Fibroblast of villous mesenchyme (primary cell): ENCODE measurements at regions not wholly inside any gene's neighbourhood (a gene's known extent, or its start where the extent isn't known, plus 50 kb on each side); places are given as distances from the start of the nearest gene placed in this dataset.
"Not testable (repeated sequence)": the region's sequence is repeated elsewhere in the genome, so short reads cannot be mapped to it uniquely, and the experiment has no call there.

ENCODE experiments used
- DNase-seq: peaks from one replicate; pipeline ENCODE4 v3.0.0-alpha.2; 2010; ENCODE audit warnings: low read depth
- H3K4me3 ChIP-seq: 2 replicates; pipeline ENCODE4 v1.5.1; 2011; ENCODE audit warnings: low read depth, mild to moderate bottlenecking, low read length

DNA sequence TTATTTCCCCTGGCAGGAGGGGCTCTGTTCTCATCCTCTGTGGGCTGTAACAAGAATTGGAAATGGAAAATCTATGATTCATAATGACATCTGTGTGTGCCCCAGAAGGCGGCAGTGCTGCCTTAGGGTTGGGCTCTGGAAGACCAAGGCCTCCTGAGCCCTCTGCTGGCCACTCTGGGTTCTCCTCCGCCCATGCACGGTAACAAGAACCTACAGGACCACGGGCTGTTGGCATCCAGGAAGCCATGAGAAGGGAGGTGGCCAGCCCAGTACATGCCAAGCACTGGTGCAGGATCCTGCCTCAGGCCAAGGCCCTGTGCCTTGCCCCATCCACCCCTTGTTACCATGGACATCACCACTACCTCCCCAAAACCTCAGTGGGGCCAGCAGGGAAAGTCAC lies 454.2 kb downstream of the TP53TG3F start:
- DNase-seq, H3K4me3 ChIP-seq: not testable (repeated sequence)

DNA sequence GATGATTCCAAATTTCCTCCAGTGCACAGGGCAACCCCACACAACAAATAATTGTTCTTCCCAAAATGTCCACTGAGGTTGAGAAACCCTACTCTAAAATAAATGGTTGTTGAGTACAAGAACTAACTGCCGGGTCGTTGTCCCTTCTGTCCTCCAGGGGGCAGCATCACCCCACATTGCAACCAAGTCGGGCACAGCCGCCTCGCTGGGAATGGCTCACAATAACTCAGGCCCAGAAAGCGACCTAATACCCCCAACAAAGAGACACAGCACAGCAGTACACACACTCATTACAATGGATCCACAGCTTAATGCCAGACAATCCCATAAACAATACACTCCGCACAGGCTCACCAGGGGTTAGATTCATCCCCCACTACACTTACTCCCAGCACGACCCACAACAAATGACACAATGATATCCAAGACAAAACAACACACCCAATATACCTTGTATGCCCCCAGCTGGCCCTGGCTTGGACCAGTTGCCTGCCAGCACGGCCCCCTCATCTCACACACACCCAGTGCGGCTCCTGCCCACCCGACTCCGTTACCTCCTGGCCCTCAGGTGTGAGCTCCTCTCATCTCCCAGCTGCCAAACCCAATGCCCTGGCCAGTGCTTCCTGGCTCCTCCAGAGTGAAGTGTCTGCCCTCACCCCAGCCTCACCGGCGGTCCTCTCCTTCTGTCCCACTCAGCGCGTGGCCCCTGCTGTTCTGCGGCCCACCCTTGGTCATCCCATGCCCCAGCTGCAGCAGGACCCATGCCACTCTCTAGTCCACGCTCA lies 461.5 kb downstream of the TP53TG3F start:
- DNase-seq, H3K4me3 ChIP-seq: not testable (repeated sequence)

DNA sequence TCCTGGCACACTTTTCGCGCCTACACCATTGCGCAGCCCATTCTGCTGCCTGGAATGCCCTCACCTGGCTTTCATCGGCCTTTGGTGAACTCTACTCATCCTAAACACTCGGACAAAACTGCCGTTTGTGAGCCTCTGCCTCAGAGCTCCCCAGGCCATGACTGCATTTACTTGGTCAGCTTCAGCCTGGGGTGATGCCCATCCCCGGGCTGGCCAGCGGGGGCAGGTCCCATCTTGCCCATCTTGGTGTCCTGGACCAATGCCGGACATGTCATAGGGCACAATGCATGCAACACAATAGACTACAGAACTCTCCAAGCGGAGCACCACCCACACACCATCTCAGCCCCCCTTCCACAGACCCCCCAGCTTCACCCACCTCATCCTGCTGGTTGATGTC lies 463.5 kb downstream of the TP53TG3F start:
- DNase-seq, H3K4me3 ChIP-seq: not testable (repeated sequence)

DNA sequence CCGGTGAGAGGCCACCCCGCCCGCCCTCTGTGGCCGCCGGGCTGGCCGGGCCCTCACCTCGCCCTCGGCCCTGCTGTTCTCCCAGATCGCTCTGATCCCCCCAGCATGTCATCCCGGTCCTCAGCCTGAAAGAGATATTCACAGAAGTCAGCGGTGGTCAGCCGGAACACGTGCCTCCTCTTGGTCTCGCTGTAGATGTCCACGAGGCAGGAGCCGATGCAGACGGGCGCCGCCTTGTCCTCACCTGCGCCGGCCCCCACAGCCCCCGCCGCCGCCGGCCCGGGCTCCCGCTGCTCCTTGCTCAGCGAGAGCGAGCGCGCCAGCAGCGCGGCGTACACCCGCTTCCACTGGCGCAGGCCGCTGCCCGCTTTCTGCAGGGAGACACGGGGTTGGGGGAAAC lies 468.6 kb downstream of the TP53TG3F start:
- H3K4me3 ChIP-seq, DNase-seq: not testable (repeated sequence)

DNA sequence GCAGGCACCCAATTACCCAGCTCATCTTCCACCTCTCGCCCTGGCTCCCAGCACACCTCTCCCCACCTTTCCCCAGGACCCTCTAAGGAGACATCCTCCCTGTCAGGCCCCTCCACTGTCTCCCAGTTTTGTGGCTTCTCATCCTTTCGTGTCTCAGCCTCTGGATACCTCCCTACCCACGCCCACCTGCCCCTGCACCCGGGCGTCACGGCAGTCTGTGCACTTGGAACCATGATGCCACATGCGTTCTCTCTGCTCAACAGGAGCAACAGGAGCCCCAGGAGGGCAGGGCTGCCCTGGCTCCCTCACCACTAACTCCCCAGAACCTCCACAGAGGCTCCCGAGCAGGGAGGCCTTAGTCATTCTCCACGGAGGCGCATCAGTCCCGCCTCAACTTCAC lies 472.8 kb downstream of the TP53TG3F start:
- H3K4me3 ChIP-seq, result not testable (repeated sequence)

DNA sequence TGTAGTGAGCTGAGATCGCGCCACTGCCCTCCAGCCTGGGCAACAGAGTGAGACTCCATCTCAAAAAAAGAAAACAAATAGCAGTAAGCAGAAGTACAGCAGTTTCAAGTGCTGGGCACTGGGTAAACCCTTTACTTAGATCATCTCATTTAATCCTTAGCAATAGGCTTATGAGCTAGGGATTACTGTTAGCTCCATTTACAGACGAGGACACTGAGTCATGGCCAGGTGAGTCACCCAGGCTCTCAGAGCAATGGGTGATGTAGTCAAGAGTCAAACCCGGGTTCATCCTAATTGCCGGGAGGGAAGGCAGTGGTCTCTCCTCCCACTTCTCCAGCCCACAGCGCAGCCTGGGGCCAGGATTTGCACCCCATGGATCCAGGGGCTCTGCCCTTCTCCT lies 473.6 kb downstream of the TP53TG3F start:
- H3K4me3 ChIP-seq, DNase-seq: not testable (repeated sequence)

More for the DNA sequence above, 472.8 kb downstream of the TP53TG3F start:
- DNase-seq, result not testable (repeated sequence)

DNA sequence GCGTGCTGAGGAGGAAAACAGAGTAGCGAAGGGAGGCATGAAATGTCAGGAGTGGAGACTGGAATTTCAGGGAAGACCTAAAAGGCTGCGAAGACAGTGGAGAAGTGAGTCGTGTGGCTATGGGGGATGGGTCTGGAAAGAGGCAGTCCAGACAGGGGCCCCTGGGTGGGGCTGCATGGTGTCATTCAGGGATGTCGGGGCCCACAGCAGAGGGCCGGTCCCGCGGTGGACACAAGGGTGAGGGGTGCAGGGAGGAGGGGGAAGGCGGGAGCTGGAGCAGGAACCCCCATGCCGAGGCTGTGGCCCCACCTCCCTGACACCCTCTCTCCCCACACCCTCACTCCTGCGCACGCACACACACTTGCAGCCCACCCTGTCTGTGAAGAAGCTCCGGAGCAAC lies 476.4 kb downstream of the TP53TG3F start:
- H3K4me3 ChIP-seq, DNase-seq: not testable (repeated sequence)

DNA sequence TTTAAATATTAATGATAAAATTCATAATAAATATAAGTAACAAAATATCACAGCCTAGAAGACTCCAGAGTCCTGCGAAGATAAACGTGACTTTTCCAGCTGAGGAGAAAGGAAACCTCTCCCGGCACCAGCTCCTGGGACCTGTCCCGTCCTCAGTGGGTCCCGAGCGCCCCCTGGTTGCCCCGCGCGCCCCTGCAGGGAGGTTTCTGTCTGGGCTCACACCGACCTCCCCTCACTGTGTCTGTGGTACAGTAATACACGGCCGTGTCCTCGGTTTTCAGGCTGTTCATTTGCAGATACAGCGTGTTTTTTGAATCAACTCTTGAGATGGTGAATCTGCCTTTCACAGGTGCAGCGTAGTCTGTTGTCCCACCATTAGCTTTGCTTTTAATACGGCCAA lies 478.7 kb downstream of the TP53TG3F start:
- DNase-seq, H3K4me3 ChIP-seq: not testable (repeated sequence)

DNA sequence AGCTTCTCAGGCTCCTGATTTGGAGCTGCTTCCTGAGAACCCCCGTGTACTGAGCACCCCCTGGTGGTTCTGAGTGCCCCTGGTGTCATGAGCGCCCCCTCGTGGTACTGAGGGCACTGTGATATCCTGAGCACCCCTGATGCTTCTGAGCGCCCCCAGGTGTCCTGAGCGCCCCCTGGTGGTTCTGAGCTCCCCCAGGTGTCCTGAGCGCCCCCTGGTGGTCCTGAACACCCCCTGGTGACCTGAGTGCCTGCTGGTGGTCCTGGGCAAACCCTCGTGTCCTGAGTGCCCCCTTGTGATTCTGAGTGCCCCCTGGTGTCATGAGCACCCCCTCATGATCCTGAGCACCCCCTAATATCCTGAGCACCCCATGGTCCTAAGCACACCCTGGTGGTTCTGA lies 502.1 kb downstream of the TP53TG3F start:
- H3K4me3 ChIP-seq, DNase-seq: not testable (repeated sequence)

DNA sequence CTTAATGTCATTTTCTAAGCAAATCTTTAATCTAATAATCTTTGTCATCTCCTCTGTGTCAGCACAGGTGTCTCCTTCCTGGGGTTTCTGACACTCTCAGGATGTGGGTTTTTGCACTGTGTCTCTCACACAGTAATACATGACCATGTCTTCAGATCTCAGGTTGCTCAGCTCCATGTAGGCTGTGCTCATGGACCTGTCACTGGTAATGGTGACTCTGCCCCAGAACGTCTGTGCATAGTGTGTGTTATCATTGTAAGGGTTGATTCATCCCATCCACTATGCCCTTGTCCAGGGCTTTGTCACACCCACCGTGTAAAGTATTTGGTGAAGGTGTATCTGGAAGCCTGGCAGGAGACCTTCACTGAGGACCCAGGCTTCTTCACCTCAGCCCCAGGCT lies 506.1 kb downstream of the TP53TG3F start:
- not testable (repeated sequence) for H3K4me3 ChIP-seq, DNase-seq

DNA sequence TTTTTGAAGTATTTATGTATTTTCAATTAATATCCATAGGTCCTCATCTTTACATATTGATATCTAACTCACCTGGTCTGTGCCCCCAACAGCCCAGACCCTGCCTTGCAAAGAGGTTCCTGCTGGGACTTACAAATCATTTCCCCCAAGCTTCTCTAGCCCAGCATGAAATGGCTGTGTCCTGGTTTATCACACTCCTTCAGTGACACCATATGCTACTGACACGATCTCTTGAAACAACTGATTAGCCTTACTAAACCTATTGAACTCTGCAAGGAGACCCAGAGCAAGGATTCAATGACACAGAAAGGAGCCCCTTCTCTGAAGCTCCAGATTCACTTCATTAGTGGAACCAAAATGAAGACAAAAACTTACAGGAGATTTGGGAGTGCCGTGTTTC lies 507.4 kb downstream of the TP53TG3F start:
- H3K4me3 ChIP-seq, DNase-seq: not testable (repeated sequence)

DNA sequence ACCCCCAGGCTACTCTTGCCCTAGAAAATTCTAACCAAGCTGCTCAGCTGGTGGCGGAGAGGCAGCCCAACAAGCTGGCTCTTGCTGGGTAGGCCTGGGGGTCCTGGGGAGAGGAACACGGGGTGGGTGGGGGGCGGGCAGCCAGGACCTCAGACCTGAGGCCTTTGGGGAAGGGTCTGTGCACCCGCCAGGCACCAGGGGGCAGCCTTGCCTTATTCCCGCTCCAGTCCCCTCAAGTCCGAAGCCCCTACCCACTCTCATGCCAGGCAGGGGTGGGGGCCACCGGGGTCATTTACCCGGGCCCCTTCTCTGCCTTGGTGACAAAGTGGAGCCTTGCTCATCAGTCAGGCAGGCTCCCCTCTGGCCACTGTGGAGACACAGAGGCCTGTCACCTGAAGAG lies 515.1 kb downstream of the TP53TG3F start:
- DNase-seq, H3K4me3 ChIP-seq: not testable (repeated sequence)

DNA sequence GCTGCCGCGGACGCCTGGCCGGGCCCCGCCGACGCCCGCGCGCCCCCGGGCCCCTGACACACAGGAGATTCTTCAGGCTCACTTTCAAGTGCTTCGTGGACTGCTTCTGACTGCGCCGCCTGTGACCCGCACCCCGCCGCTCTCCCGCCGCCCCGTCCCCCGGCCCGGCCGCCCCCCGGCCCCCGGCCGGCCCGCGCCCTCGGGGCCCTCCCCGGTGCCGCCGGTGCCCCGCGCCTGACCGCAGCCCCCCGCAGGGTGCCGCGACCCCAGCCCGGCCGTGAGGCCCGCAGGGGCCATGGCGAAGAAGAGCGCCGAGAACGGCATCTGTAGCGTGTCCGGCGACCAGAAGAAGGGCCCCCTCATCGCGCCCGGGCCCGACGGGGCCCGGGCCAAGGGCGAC lies 516.3 kb downstream of the TP53TG3F start:
- H3K4me3 ChIP-seq, DNase-seq: not testable (repeated sequence)

DNA sequence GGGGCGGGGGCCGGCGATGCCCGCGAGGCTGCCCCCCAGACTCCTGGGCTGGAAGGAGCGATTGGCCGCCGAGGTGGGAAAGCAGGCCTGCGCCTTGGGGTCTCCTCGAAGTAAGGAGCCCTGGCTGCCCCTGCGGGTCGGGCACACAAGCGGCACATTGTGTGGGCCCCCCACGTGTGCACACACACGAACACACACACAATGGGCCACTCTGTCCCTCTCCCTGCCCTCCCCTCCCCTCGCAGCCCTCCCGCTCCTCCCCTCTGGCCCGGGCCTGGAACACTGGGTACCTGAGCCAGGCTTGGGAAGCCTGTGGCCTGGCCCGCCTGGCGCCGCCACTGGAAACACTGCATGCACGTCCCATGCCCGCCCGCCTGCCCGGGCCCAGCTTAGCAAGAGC lies 517.1 kb downstream of the TP53TG3F start:
- not testable (repeated sequence) for DNase-seq, H3K4me3 ChIP-seq

DNA sequence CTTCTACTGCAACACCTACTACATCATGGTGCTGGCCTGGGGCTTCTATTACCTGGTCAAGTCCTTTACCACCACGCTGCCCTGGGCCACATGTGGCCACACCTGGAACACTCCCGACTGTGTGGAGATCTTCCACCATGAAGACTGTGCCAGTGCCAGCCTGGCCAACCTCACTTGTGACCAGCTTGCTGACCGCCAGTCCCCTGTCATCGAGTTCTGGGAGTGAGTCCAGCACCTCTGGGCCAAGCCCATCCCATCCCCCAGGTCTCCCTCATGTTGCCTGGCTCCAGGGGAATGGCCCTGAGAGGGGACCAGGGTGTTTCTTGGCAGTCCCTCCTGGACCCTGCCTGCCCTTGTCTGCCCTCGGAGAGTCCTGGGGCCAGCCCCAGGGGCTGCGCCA lies 519.4 kb downstream of the TP53TG3F start:
- not testable (repeated sequence) for DNase-seq, H3K4me3 ChIP-seq

DNA sequence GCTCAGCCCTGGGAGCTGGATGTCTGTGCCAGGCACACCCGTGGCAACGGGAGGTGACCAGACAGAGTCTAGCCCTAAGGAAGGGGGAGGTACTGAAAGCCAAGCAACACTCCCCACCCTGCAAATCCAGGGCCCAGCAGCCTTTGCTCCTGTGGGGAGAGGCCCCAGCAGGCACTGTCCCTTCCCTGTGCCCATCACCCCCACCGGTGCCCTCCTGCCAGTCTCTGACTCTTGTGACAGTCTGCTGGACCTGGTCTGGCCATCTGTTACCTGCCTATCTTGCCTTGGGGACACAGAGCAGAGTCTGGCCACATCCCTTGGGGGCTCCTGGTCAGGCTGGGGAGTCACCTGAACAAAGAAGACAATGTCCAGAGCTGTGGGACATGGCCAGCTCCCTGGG lies 520.2 kb downstream of the TP53TG3F start:
- DNase-seq, H3K4me3 ChIP-seq: not testable (repeated sequence)

DNA sequence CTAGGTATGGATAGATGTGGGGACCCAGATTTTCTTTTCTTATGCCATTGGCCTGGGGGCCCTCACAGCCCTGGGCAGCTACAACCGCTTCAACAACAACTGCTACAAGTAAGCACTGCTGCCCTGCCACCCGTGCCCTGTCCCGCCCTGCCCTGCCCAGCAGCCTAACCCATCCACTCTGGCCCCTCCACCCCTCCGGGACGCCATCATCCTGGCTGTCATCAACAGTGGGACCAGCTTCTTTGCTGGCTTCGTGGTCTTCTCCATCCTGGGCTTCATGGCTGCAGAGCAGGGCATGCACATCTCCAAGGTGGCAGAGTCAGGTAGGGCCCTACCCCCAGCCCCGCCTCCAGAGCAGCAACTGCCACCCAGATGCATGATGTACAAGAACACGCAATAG lies 521.3 kb downstream of the TP53TG3F start:
- not testable (repeated sequence) for DNase-seq, H3K4me3 ChIP-seq

DNA sequence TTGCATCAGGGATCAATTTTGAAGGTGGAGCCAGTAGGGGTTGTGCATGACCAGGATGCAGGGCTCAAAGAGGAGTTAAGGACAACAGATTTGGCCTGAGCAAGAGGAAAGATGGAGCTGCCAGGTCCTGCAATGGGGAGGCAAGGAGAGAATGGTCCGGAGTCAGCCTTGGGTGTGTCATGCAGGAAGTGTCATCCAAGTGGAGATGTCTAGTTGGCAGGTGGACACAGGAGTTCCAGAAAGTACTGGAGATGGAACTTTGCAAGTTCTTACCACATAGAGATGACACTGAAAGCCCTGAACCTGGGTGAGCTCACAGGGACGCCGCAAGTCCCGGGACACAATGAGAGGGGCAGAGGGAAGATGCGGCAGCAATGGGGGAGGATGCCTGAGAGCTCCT lies 525.0 kb downstream of the TP53TG3F start:
- not testable (repeated sequence) for DNase-seq, H3K4me3 ChIP-seq

DNA sequence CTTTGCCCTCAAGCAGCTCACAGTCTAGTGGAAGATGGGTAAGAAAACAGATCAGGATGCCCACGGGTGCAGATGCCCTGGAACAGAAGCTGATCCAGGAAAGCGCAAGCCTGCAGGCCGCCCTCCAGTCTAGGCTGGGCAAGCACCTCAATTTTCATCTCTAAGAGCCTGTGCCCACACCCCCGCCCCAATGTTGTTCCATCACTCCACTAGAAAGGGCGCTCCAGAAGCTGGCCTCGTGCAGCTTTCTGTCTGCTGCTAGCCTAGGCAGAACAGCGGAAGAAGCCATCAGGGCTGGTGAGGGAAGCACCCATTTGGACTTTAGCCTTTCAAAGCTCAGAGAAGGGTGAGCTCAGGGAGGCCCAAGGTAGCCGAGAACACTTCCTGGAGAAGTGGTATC lies 527.1 kb downstream of the TP53TG3F start:
- not testable (repeated sequence) for DNase-seq, H3K4me3 ChIP-seq

DNA sequence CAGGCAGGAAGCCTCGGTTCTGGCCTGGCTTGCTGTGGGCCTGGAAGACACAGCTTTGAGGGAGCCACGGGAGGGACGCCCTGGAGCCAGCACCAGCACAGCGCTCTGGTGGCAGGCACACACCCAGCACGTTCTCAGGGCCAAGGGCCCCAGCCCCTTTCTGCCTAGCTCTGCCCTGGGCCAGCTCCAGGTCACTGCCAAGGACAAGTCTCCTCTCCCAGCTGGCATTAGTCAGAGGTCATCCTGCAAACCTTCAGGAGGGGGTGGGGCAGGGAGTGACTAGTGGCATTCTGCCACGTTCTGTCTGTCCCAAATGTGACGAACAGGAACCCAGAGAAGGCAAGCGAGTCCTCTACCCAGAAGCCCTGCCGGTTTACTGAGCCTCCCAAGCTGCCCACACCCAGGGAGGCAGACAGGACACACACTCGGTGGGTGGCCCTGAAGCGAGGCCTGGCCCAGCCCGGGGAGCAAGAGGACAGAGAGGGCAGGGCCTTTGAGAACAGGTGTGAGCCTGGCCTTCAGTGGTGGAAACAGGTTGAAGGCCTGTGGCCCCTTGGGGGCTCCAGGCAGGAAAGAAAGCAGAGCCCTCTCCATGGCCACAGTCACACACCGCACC lies 528.0 kb downstream of the TP53TG3F start:
- H3K4me3 ChIP-seq, result not testable (repeated sequence)

More for the DNA sequence above, 528.0 kb downstream of the TP53TG3F start:
- not testable (repeated sequence) for DNase-seq
